Naive B cell (primary cell): ENCODE measurements at regions not wholly inside any gene's neighbourhood (a gene's known extent, or its start where the extent isn't known, plus 50 kb on each side); places are given as distances from the start of the nearest gene placed in this dataset.

Source experiments
- ATAC-seq, 2 donors: fragments of 150-1000 bp; cut with Tn5 transposase; 2 replicates each; pipeline ENCODE4 v1.10.0; 2021; ENCODE audit warnings: low read depth in 2 of 2, mild to moderate bottlenecking in 2 of 2, moderate library complexity in 2 of 2
- DNase-seq: peaks from one replicate; pipeline ENCODE4 v3.0.0; 2022
- H3K27ac Mint-ChIP-seq, 6 donors: one replicate each; pipeline ENCODE4 v1.8.0; 2020 to 2022; ENCODE audit warnings: mild to moderate bottlenecking in 6 of 6, mixed read lengths in 6 of 6, moderate library complexity in 5 of 6, inconsistent platforms in 2 of 6
- H3K27me3 Mint-ChIP-seq, 3 donors: one replicate each; pipeline ENCODE4 v1.8.0; 2021 to 2022; ENCODE audit warnings: mixed read lengths in 3 of 3, mild to moderate bottlenecking in 1 of 3
- H3K36me3 Mint-ChIP-seq, 2 donors: one replicate each; pipeline ENCODE4 v1.8.0; 2020 to 2022; ENCODE audit warnings: mixed read lengths in 2 of 2, inconsistent platforms in 1 of 2, mild to moderate bottlenecking in 1 of 2
- H3K4me1 Mint-ChIP-seq, 3 donors: one replicate each; pipeline ENCODE4 v1.8.0; 2020 to 2022; ENCODE audit warnings: mixed read lengths in 3 of 3, inconsistent platforms in 1 of 3, mild to moderate bottlenecking in 1 of 3, moderate library complexity in 1 of 3
- H3K4me3 Mint-ChIP-seq, 8 donors: one replicate each; pipeline ENCODE4 v1.8.0; 2020 to 2022; ENCODE audit warnings: mild to moderate bottlenecking in 8 of 8, mixed read lengths in 8 of 8, moderate library complexity in 8 of 8, inconsistent platforms in 2 of 8
- H3K9me3 Mint-ChIP-seq, 7 donors: one replicate each; pipeline ENCODE4 v1.8.0; 2020 to 2022; ENCODE audit warnings: mixed read lengths in 7 of 7, mild to moderate bottlenecking in 5 of 7, inconsistent platforms in 2 of 7, moderate library complexity in 1 of 7

- no peak overlapping the region for H3K4me3 Mint-ChIP-seq
- peaks cover 0 to 17% (median 7%) of the 10 kb centered on the region in 7 donors for H3K9me3 Mint-ChIP-seq
- no peak for DNase-seq
Measured at GRCh38 chr3:168457954-168458539, 362.3 kb upstream of the GOLIM4 start.

DNA sequence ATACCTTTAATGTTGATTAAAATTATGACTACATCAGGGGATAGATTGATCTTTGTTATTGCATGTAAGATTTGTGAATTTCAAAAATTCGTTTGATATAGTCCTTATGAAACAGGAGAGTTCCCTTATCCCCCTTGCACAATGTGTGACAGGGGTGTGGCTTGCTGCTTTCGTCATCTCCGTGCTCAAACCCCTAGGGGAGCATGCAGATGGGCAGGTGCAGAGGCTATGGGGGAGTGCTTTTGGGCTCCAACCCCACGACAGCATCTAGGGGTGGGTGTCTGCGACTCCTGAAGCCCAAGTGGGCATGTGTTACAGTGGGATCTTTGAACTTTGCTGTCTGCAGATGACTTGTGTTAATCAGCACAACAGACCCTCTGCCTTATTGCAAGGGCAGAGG is 360.1 kb upstream of the GOLIM4 start:
- DNase-seq = no peak
- Mint-ChIP-seq H3K36me3 (no peaks in the 10 kb centered on the region), H3K4me1 (no peaks in the 10 kb centered on the region), H3K27ac (no peak overlapping the region), H3K27me3 (no peaks in the 10 kb centered on the region), H3K9me3 (no peaks in the 10 kb centered on the region), H3K4me3 (no peak overlapping the region)
- ATAC-seq = no peak

More at GRCh38 chr3:168457954-168458539, 362.3 kb upstream of the GOLIM4 start:
- Mint-ChIP-seq H3K27ac (no peak overlapping the region), H3K4me1 (no peaks in the 10 kb centered on the region), H3K27me3 (no peaks in the 10 kb centered on the region), H3K36me3 (peaks cover 0 to 7% of the 10 kb centered on the region in 2 donors)
- ATAC-seq = no peak

DNA sequence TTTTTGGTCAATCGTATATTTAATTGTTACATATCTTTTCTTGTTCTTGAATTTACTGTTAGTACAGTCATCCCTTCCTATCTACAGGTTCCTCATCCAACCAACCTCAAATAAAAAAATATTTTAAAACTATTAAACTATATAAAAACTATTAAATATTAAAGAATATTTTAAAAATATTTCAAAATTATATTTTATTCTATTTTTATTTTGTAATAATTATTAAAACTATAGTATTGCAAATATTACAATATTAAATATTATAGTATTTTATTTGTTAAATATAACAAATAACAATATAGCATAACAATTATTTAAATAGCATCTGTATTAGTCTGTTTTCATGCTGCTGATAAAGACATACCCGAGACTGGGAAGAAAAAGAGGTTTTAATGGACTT is 357.9 kb upstream of the GOLIM4 start:
- no peak overlapping the region for H3K4me3 Mint-ChIP-seq
- DNase-seq (no peak), ATAC-seq (no peak)
- no peaks in the 10 kb centered on the region for H3K27me3 Mint-ChIP-seq
- no peaks in the 10 kb centered on the region for H3K36me3 Mint-ChIP-seq
- no peaks in the 10 kb centered on the region for H3K9me3 Mint-ChIP-seq
- no peaks in the 10 kb centered on the region for H3K4me1 Mint-ChIP-seq
- no peak overlapping the region for H3K27ac Mint-ChIP-seq

- Mint-ChIP-seq H3K36me3 (no peaks in the 10 kb centered on the region), H3K27me3 (no peaks in the 10 kb centered on the region), H3K4me3 (no peak overlapping the region), H3K27ac (no peak overlapping the region), H3K9me3 (no peaks in the 10 kb centered on the region), H3K4me1 (no peaks in the 10 kb centered on the region)
- ATAC-seq (no peak), DNase-seq (no peak)
Measured at GRCh38 chr3:168443965-168444364, 348.2 kb upstream of the GOLIM4 start.

DNA sequence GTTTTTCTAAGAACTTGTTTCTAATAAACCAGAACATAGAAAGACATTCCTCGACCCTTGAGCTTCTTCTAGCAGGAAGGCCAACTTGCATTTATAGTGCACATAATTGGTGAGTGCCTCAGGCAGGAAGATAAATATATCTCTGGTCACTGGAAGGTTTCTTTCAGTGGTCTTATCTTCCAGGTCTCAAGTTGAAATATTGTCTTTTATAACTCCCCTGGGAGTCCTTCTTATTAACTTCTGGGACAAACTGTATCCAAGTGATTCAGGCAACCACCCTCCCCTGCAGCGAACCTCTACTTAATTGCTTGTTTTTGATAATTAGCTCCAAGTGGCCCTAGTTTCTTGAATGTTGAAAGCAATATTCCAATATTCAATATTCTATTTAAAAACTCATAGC is 346.8 kb upstream of the GOLIM4 start:
- Mint-ChIP-seq H3K9me3 (no peaks in the 10 kb centered on the region), H3K27me3 (no peaks in the 10 kb centered on the region), H3K27ac (no peak overlapping the region), H3K4me3 (no peak overlapping the region), H3K4me1 (no peaks in the 10 kb centered on the region), H3K36me3 (no peaks in the 10 kb centered on the region)
- ATAC-seq (no peak), DNase-seq (no peak)

DNA sequence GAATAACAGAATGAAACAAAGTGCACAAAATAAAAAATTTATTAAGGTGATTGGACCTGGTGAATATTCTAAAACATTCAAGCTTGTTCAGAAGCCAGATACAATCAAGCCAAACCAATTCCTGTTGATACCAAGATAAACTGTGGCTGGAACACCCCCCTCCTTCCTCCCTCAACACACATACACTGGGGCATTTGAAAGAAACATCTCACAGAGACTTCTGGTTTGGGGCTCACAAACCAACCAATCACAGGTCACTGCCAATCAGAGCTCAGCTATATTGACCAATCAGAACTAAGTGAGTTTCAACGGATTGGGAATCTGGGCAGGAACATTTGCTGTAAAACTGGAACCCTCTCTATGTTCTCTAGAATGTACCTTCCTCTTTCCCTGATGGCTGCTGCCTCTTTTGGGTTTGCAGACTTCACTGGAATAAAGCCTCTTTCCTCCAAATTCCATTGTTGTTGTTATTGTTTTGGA is 340.6 kb upstream of the GOLIM4 start:
- no peak overlapping the region for H3K4me3 Mint-ChIP-seq
- H3K4me1 Mint-ChIP-seq = no peaks in the 10 kb centered on the region
- DNase-seq = no peak
- H3K9me3 Mint-ChIP-seq = peaks cover 0 to 2% (median 0%) of the 10 kb centered on the region in 7 donors
- ATAC-seq = no peak
- no peaks in the 10 kb centered on the region for H3K27me3 Mint-ChIP-seq
- no peaks in the 10 kb centered on the region for H3K36me3 Mint-ChIP-seq
- H3K27ac Mint-ChIP-seq = no peak overlapping the region

- no peak overlapping the region for H3K4me3 Mint-ChIP-seq
- no peaks in the 10 kb centered on the region for H3K27me3 Mint-ChIP-seq
Measured at GRCh38 chr3:168431491-168431890, 335.8 kb upstream of the GOLIM4 start.

GRCh38 chr3:168427835-168428475 is 332.2 kb upstream of the GOLIM4 start:
- no peaks in the 10 kb centered on the region for H3K9me3 Mint-ChIP-seq
- peak in 1 of 2 donors; percentile 28 for ATAC-seq
- no peaks in the 10 kb centered on the region for H3K4me1 Mint-ChIP-seq
- no peaks in the 10 kb centered on the region for H3K27me3 Mint-ChIP-seq
- H3K36me3 Mint-ChIP-seq = no peaks in the 10 kb centered on the region
- peak overlapping the region in 1 of 6 donors; percentile 11 for H3K27ac Mint-ChIP-seq
- H3K4me3 Mint-ChIP-seq = no peak overlapping the region
- no peak for DNase-seq

More at GRCh38 chr3:168431491-168431890, 335.8 kb upstream of the GOLIM4 start:
- Mint-ChIP-seq H3K4me1 (no peaks in the 10 kb centered on the region), H3K9me3 (peaks cover 0 to 2% (median 0%) of the 10 kb centered on the region in 7 donors), H3K36me3 (no peaks in the 10 kb centered on the region), H3K27ac (no peak overlapping the region)
- DNase-seq = no peak
- ATAC-seq = no peak

DNA sequence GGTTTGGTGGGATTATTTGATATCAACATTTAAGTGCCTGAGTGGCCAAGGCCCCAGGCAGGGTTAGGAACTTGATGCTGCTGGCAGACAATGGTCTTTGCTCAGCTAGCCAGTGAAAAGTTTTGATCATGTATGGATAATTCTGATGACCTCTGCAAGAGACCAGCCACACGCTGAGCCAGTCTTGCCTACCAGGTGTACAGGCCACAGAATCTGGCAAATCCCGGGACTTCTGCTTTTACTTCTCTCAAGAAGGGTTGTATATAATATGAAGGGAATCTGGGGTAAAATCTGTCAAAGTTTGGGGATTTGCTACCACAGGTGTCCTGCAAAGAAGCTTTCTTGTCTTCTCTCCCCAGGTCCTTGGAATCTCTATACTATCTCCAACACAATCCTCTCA is 331.4 kb upstream of the GOLIM4 start:
- Mint-ChIP-seq H3K36me3 (no peaks in the 10 kb centered on the region), H3K27ac (no peak overlapping the region), H3K9me3 (no peaks in the 10 kb centered on the region), H3K27me3 (no peaks in the 10 kb centered on the region), H3K4me3 (no peak overlapping the region), H3K4me1 (no peaks in the 10 kb centered on the region)
- no peak for ATAC-seq
- DNase-seq = no peak

DNA sequence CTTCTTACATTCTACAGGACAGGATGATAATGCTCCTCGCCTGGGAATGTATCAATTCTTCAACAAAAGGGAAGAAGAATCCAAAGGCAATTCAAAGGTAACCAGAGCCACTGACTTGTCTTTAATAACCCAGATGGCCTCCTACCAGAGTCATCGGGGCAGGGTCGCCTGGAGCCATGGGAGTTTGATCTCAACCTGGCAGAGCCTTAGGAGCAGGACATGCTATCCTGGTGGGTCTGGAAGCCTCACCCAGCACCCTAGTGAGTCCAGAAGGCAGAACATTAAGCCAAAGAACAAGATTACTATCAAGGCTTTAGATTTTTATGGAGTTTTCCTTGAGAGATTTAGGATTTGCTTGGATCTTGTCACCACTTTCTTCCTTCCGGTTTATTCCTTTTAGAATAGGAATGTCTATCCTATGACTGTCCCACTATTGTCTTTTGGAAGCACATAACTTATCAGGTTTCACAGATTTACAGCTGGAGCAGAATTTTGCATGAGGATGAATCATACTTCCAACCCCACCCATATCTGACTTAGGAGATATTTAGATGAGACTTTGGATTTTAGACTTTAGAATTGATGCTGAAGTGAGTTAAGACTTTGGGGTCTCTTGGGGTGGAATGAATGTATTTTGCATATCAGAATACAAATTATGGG is 330.3 kb upstream of the GOLIM4 start:
- Mint-ChIP-seq H3K4me1 (no peaks in the 10 kb centered on the region), H3K4me3 (no peak overlapping the region), H3K27ac (no peak overlapping the region), H3K36me3 (no peaks in the 10 kb centered on the region), H3K27me3 (no peaks in the 10 kb centered on the region), H3K9me3 (no peaks in the 10 kb centered on the region)
- DNase-seq = no peak
- ATAC-seq = no peak

GRCh38 chr3:168424059-168424734 is 328.5 kb upstream of the GOLIM4 start:
- H3K36me3 Mint-ChIP-seq = no peaks in the 10 kb centered on the region
- ATAC-seq (no peak), DNase-seq (no peak)
- no peaks in the 10 kb centered on the region for H3K27me3 Mint-ChIP-seq
- H3K4me3 Mint-ChIP-seq = no peak overlapping the region
- no peaks in the 10 kb centered on the region for H3K9me3 Mint-ChIP-seq
- no peak overlapping the region for H3K27ac Mint-ChIP-seq
- no peaks in the 10 kb centered on the region for H3K4me1 Mint-ChIP-seq

DNA sequence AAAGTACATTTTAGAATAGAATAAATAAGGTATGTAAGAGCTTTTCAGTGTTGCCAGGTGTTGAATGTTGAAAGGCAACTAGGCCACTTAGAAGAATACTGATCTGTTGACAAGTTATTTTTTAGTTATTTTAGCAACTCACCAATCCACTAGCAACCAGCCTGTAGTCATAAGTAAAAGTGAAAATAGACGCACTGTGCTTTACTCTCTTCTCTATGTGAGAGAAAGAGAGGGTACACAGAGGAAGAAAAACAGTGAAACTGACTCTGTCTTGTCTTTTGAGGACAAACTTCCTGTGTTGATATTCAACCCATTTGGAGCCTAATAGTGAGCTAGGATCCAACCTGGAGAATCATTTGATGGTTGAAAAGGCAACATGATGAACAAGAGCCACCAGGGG is 327.1 kb upstream of the GOLIM4 start:
- Mint-ChIP-seq H3K4me3 (no peak overlapping the region), H3K9me3 (no peaks in the 10 kb centered on the region), H3K27ac (no peak overlapping the region), H3K27me3 (no peaks in the 10 kb centered on the region), H3K36me3 (no peaks in the 10 kb centered on the region), H3K4me1 (no peaks in the 10 kb centered on the region)
- DNase-seq (no peak), ATAC-seq (no peak)

GRCh38 chr3:168419091-168419490 is 323.4 kb upstream of the GOLIM4 start:
- H3K27ac Mint-ChIP-seq = no peak overlapping the region
- H3K4me3 Mint-ChIP-seq = no peak overlapping the region
- no peaks in the 10 kb centered on the region for H3K9me3 Mint-ChIP-seq
- H3K4me1 Mint-ChIP-seq = no peaks in the 10 kb centered on the region
- no peak for ATAC-seq
- DNase-seq = no peak
- H3K36me3 Mint-ChIP-seq = no peaks in the 10 kb centered on the region
- no peaks in the 10 kb centered on the region for H3K27me3 Mint-ChIP-seq

- Mint-ChIP-seq H3K9me3 (no peaks in the 10 kb centered on the region), H3K27ac (no peak overlapping the region), H3K4me1 (no peaks in the 10 kb centered on the region), H3K27me3 (no peaks in the 10 kb centered on the region), H3K4me3 (no peak overlapping the region), H3K36me3 (no peaks in the 10 kb centered on the region)
- ATAC-seq = no peak
- DNase-seq = no peak
Measured at GRCh38 chr3:168417016-168417415, 321.3 kb upstream of the GOLIM4 start.
